ENCODE measurements at regions not wholly inside any gene's neighbourhood (a gene's known extent, or its start where the extent isn't known, plus 50 kb on each side); places are given as distances from the start of the nearest gene placed in this dataset.

GRCh38 chr2:136490100-136490499 is 275.2 kb upstream of the THSD7B start:
- TF ChIP-seq CTCF (IDR thresholded peaks at IDR 0.05; ENCODE audit: low read length) (no peak), EZH2 (IDR thresholded peaks at IDR 0.05; ENCODE audit: borderline replicate concordance, low read length) (no peak)
